Neural progenitor cell (in vitro differentiated cells): ENCODE measurements at regions not wholly inside any gene's neighbourhood (a gene's known extent, or its start where the extent isn't known, plus 50 kb on each side); places are given as distances from the start of the nearest gene placed in this dataset.

ENCODE experiments used
- DNase-seq: peaks from one replicate; pipeline ENCODE4 v3.0.0-alpha.2; 2016; ENCODE audit warnings: low spot score
- H2AFZ ChIP-seq: fragments of 200-600 bp; sonication (generic); replicated peaks from 2 replicates; pipeline ENCODE4 v1.6.1; 2016; ENCODE audit warnings: antibody characterized with exemption
- H3F3A ChIP-seq: fragments of 200-600 bp; sonication (generic); 2 replicates; pipeline ENCODE4 v1.6.1; 2016; ENCODE audit warnings: antibody characterized with exemption, low read depth
- H3K27ac ChIP-seq: fragments of 200-600 bp; sonication (generic); 2 replicates; pipeline ENCODE4 v1.5.1; 2016; ENCODE audit warnings: mild to moderate bottlenecking
- H3K27me3 ChIP-seq: fragments of 200-600 bp; sonication (generic); 2 replicates; pipeline ENCODE4 v1.6.1; 2016; ENCODE audit warnings: mild to moderate bottlenecking, moderate library complexity
- H3K36me3 ChIP-seq: fragments of 200-600 bp; sonication (generic); 2 replicates; pipeline ENCODE4 v1.5.1; 2016
- H3K4me1 ChIP-seq: fragments of 200-600 bp; sonication (generic); 2 replicates; pipeline ENCODE4 v1.6.1; 2016; ENCODE audit warnings: mixed run types
- H3K4me2 ChIP-seq: fragments of 200-600 bp; sonication (generic); 2 replicates; pipeline ENCODE4 v1.6.1; 2016
- H3K4me3 ChIP-seq: fragments of 200-600 bp; sonication (generic); 2 replicates; pipeline ENCODE4 v1.5.1; 2016
- H3K79me2 ChIP-seq: fragments of 200-600 bp; sonication (generic); 2 replicates; pipeline ENCODE4 v1.6.1; 2016; ENCODE audit warnings: low read depth
- H3K9ac ChIP-seq: fragments of 200-600 bp; sonication (generic); 2 replicates; pipeline ENCODE4 v1.6.1; 2016
- H3K9me3 ChIP-seq: fragments of 200-600 bp; sonication (generic); 2 replicates; pipeline ENCODE4 v1.5.1; 2016; ENCODE audit warnings: low read depth
- H4K20me1 ChIP-seq: fragments of 200-600 bp; sonication (generic); 2 replicates; pipeline ENCODE4 v1.6.1; 2016; ENCODE audit warnings: low read depth
- H3K27ac Mint-ChIP-seq: 3 replicates; pipeline ENCODE4 v1.8.0; 2021; ENCODE audit warnings: mixed read lengths
- H3K27me3 Mint-ChIP-seq: 2 replicates; pipeline ENCODE4 v1.8.0; 2022; ENCODE audit warnings: low read depth, mild to moderate bottlenecking, inconsistent platforms, moderate library complexity, mixed read lengths; ENCODE audit not compliant: insufficient read depth
- H3K36me3 Mint-ChIP-seq: 3 replicates; pipeline ENCODE4 v1.8.0; 2021; ENCODE audit warnings: mixed read lengths
- H3K4me1 Mint-ChIP-seq: 3 replicates; pipeline ENCODE4 v1.8.0; 2021; ENCODE audit warnings: mixed read lengths
- H3K4me3 Mint-ChIP-seq: 3 replicates; pipeline ENCODE4 v1.8.0; 2021; ENCODE audit warnings: mild to moderate bottlenecking, moderate library complexity, mixed read lengths
- H3K9me3 Mint-ChIP-seq: 3 replicates; pipeline ENCODE4 v1.8.0; 2020; ENCODE audit warnings: mixed read lengths
- EZH2 ChIP-seq: fragments of 200-600 bp; sonication (generic); IDR thresholded peaks from 2 replicates; pipeline ENCODE4 v1.6.1; 2017; ENCODE audit warnings: antibody characterized with exemption, mild to moderate bottlenecking, moderate library complexity
- EZH2phosphoT487 ChIP-seq: fragments of 200-600 bp; sonication (generic); IDR thresholded peaks from 2 replicates; pipeline ENCODE4 v1.6.1; 2017; ENCODE audit warnings: antibody characterized with exemption
- TF ChIP-seq, protein P1 (sequence below): fragments of 200-600 bp; sonication (generic); IDR thresholded peaks from 2 replicates; pipeline ENCODE4 v1.5.1; 2017; ENCODE audit warnings: antibody characterized with exemption, mild to moderate bottlenecking

DNA sequence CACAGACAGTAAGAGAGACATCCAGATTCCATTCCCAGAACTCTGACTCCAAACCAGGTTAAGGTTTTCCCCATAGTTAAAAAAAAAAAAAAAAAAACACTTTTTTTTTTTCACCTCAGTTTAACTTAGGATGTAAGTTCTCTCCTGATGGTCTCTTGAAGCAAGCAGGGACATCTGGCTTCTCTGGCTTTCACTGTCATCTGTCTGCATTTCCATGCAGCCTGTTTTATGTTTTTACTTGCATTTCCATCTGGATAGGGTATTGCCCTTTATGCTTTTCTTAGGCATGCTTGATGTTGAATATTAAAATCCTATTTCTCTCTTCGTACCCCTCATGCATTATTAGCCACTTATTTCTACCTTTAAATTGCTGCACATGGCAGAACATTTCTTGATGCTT is 135.3 kb upstream of the WWC1 start:
- no peak for TF ChIP-seq EZH2
- no peak for TF ChIP-seq EZH2phosphoT487
- TF ChIP-seq, protein P1, sequence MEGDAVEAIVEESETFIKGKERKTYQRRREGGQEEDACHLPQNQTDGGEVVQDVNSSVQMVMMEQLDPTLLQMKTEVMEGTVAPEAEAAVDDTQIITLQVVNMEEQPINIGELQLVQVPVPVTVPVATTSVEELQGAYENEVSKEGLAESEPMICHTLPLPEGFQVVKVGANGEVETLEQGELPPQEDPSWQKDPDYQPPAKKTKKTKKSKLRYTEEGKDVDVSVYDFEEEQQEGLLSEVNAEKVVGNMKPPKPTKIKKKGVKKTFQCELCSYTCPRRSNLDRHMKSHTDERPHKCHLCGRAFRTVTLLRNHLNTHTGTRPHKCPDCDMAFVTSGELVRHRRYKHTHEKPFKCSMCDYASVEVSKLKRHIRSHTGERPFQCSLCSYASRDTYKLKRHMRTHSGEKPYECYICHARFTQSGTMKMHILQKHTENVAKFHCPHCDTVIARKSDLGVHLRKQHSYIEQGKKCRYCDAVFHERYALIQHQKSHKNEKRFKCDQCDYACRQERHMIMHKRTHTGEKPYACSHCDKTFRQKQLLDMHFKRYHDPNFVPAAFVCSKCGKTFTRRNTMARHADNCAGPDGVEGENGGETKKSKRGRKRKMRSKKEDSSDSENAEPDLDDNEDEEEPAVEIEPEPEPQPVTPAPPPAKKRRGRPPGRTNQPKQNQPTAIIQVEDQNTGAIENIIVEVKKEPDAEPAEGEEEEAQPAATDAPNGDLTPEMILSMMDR, result no peak
- Histone ChIP-seq H3K4me3 (no peak overlapping the region), H3K4me2 (no peak overlapping the region), H3K27ac (no peak overlapping the region), H2AFZ (no peak overlapping the region), H3K79me2 (no peaks in the 10 kb centered on the region), H3K27me3 (no peaks in the 10 kb centered on the region), H3K9ac (no peak overlapping the region), H3K36me3 (no peaks in the 10 kb centered on the region), H3K4me1 (peaks cover 19% of the 10 kb centered on the region), H3F3A (no peaks in the 10 kb centered on the region), H3K9me3 (no peaks in the 10 kb centered on the region), H4K20me1 (no peaks in the 10 kb centered on the region)
- H3K4me3 Mint-ChIP-seq, result no peak overlapping the region
- no peaks in the 10 kb centered on the region for H3K9me3 Mint-ChIP-seq
- H3K27ac Mint-ChIP-seq, result no peak overlapping the region
- H3K36me3 Mint-ChIP-seq, result peaks cover under 1% of the 10 kb centered on the region
- no peak for DNase-seq
- H3K27me3 Mint-ChIP-seq, result peaks cover 6% of the 10 kb centered on the region
- H3K4me1 Mint-ChIP-seq, result peaks cover 40% of the 10 kb centered on the region

DNA sequence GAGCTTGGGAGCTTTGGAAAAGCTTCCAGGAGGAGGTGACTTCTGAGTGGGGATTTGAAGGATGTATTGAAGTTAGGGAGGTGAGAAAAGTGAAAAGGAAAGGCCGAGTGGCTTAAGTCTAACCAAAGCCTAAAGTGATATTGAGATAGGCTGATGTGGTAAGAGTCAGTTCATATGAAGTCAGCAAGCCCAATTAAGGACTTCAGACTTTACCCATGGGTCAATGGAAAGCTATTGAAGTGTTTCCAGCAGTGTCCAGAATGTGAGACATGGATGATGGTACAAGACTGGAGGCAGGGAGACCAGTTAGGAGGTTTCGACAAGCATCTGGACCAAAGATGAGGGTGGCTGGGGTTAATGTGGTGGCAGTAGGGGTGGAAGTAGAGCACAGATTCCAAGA is 134.3 kb upstream of the WWC1 start:
- H3K27me3 Mint-ChIP-seq, result peaks cover 6% of the 10 kb centered on the region
- Histone ChIP-seq H3K4me3 (no peak overlapping the region), H3K27ac (no peak overlapping the region), H3K27me3 (no peaks in the 10 kb centered on the region), H3K9me3 (no peaks in the 10 kb centered on the region), H3K36me3 (no peaks in the 10 kb centered on the region), H3K79me2 (no peaks in the 10 kb centered on the region), H3K4me2 (no peak overlapping the region), H2AFZ (no peak overlapping the region), H3K4me1 (peaks cover 23% of the 10 kb centered on the region), H3K9ac (no peak overlapping the region), H4K20me1 (no peaks in the 10 kb centered on the region), H3F3A (no peaks in the 10 kb centered on the region)
- no peak overlapping the region for H3K27ac Mint-ChIP-seq
- TF ChIP-seq, protein P1, result no peak
- TF ChIP-seq EZH2phosphoT487 (no peak), EZH2 (no peak)
- no peak overlapping the region for H3K4me3 Mint-ChIP-seq
- no peak for DNase-seq
- H3K36me3 Mint-ChIP-seq, result no peaks in the 10 kb centered on the region
- H3K9me3 Mint-ChIP-seq, result no peaks in the 10 kb centered on the region
- peaks cover 45% of the 10 kb centered on the region for H3K4me1 Mint-ChIP-seq

DNA sequence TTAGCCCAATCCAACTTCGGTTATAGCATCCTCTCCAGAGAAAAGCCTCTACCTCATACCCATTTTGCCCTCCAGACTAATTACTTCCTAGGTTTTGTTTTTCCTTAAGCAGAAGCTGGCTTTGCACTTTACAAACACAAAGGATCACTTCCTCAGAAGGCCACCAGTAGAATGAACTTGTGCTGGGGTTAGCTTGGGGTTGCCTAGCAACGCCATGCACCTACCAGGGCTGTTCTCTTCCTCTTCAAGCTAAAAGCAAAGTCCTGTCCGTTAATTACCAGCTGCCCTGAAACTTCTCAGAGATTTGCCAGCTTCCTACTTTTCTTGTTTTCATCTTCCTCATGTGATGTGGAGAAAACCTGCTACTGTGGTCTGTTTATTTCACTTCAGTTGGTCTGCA is 132.0 kb upstream of the WWC1 start:
- Mint-ChIP-seq H3K9me3 (no peaks in the 10 kb centered on the region), H3K27ac (peak overlapping the region; percentile 62), H3K4me1 (peaks cover 48% of the 10 kb centered on the region), H3K4me3 (peak overlapping the region; percentile 31), H3K36me3 (peaks cover 8% of the 10 kb centered on the region), H3K27me3 (peaks cover 8% of the 10 kb centered on the region)
- peaks cover 25% of the 10 kb centered on the region for H3K4me1 ChIP-seq
- H4K20me1 ChIP-seq, result no peaks in the 10 kb centered on the region
- no peaks in the 10 kb centered on the region for H3K9me3 ChIP-seq
- H3K4me2 ChIP-seq, result no peak overlapping the region
- H3K27ac ChIP-seq, result no peak overlapping the region
- H3K4me3 ChIP-seq, result no peak overlapping the region
- no peak overlapping the region for H3K9ac ChIP-seq
- H3K36me3 ChIP-seq, result no peaks in the 10 kb centered on the region
- no peaks in the 10 kb centered on the region for H3K79me2 ChIP-seq
- DNase-seq, result peak; percentile 41
- peaks cover 3% of the 10 kb centered on the region for H3F3A ChIP-seq
- H2AFZ ChIP-seq, result no peak overlapping the region
- H3K27me3 ChIP-seq, result no peaks in the 10 kb centered on the region
- no peak for TF ChIP-seq EZH2phosphoT487
- TF ChIP-seq, protein P1, result no peak
- TF ChIP-seq EZH2, result no peak
